NCI-H2171 treated with DMSO at 0.1 percent for 48 hours (cell line): ENCODE measurements at regions not wholly inside any gene's neighbourhood (a gene's known extent, or its start where the extent isn't known, plus 50 kb on each side); places are given as distances from the start of the nearest gene placed in this dataset.
A peak's percentile ranks its signal among the peaks of the same experiment; 100 is the strongest.
"Not testable (repeated sequence)": the region's sequence is repeated elsewhere in the genome, so short reads cannot be mapped to it uniquely, and the experiment has no call there.

Source experiments
- DNase-seq: peaks from one replicate; lab custom pipeline; 2025; lab: John Stamatoyannopoulos, UW

- DNase-seq, result peak; percentile 96
These were observed 428.7 kb upstream of the ID2 start for GRCh38 chr2:8252997-8253694.

GRCh38 chr2:8253781-8254180 lies 428.1 kb upstream of the ID2 start:
- DNase-seq, result no peak

DNA sequence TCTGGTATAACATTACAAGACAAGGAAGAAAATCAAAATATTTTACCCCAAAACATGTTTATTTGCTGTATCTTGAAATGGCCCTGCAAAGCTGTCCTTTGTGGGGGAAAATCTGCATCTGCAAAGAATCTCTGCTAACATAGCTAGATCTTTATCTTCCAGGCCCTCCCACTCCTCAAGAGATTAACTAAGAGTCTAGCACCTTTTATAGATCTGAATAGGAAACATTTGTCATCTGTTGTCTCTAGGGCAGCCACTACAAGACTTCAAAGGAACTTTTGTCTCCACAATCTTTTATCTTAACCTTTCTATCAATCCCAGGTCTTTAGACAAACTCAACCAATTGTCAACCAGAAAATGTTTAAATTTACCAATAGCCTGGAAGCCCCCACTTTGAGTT lies 427.6 kb upstream of the ID2 start:
- not testable (repeated sequence) for DNase-seq

DNA sequence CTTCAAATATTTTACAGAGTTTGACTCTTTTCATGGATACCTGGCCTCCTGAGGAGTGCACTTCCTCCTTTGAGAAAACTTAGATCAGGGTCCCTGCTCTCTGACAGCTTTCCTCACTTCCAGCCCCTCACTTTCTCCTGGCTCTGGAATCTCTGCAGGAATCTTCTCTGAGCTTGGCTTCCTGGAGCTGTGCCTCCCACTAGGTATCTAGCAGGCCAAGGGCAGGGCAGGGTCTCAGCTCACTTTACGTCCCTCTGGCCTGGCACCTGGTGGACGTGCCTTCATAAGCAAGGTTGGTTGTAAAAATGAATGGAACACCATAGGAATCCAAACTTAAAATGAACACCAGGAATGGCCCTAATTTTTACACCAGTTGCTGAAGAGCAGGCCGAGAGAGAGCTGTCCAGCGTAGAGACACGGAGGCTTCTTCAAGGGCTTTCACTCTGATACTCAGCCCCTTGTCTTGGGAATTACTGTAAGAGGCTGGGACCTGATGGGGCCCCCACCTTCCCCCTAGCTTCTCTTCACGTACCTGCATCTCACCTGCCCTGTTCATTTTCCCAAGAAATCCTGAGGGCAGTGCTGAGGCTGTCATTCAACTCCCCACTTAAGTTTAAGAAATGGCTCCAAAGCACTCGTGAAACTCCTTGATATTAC lies 426.9 kb upstream of the ID2 start:
- no peak for DNase-seq

DNA sequence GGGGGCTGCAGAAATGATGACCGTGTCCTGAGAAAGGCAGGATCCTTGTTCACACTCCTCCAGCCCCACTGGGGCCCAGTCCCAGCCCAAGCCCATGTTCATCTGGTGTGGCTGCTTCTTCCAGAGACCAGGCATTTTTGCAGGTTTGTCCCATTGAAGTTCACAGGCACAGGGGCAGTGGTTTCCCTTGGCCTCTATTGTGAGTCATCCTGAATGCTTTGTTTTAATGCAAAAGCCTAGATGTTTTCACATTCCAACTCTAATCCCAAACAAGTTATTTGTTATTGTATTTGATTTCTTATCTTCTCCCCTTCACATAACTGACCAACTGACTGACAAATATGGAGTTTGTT lies 426.4 kb upstream of the ID2 start:
- no peak for DNase-seq

DNA sequence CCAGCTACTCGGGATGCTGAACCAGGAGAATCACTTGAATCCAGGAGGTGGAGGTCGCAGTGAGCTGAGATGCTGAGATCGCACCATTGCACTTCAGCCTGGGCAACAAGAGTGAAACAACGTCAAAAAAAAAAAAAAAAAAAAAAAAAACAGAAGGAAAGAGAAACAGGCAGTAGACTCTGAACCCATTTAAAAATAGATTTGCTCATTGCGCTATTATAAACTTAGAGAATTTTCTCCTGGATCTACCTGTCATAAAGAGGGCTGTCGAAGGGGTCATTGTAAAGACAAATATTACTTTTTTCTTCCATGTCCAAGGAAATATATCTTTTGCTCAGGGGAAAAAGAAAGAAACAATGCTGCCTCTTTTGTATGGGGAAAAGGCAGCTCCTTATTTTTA lies 425.0 kb upstream of the ID2 start:
- no peak for DNase-seq

DNA sequence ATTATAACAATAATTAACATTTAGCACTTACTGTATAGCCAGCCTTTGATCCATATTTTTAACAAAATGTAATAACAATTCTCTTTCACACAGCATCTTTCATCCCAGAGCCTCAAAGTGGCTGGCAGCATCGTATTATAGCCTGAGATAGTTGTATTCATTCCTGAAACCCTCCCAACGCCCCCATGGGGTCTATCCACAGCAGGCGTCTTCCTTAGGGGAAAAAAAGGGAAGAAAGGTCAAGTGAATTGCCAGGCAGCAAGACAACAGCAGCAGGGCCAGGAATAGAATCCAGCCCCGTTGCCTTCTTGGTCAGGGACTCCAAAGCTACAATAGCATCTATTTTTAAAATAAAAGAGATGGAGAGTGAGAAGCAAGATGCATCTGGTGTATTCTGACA lies 424.4 kb upstream of the ID2 start:
- DNase-seq, result no peak

DNA sequence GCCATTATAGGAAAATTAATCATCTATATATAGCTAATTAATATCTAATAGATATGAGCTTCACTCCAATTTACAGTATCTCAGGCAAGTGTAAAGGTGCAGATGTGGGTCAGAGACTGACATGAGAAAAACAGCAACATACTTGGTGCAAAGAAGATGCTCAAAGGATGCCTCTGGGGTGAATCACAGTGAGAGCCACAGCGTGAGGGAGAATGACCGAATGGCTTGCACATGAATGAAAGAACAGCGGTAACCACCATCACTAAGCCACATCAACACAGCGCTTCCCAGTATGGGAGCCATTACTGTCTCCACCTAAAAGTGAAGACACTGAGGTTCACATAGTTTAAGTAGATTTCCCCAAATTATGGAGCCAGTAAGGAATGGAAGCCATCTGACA lies 423.4 kb upstream of the ID2 start:
- DNase-seq, result no peak

- DNase-seq, result no peak
These were observed 422.6 kb upstream of the ID2 start for GRCh38 chr2:8259106-8259840.

GRCh38 chr2:8259841-8260178 lies 422.0 kb upstream of the ID2 start:
- no peak for DNase-seq

- no peak for DNase-seq
These were observed 421.6 kb upstream of the ID2 start for GRCh38 chr2:8260213-8260612.

- no peak for DNase-seq
These were observed 418.0 kb upstream of the ID2 start for GRCh38 chr2:8263901-8264300.

DNA sequence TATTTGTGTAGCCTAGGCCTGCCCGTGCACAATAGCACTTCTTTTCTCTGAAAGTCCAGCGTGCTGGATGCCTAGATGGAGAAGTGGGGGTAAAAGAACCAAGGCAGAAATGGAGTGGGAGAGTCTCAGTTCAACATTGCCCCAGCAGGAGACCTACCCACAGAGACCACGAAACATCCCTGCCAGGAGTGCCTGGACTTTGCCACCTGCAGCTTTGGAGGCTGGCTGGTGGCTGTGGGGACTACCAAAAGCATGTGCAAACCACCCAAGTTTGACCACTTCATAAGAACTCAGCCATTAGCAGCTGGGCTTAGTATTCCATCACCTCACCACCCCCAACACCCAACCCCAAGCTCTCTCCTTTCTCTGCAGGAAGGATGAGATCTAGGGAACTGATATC lies 416.9 kb upstream of the ID2 start:
- no peak for DNase-seq

DNA sequence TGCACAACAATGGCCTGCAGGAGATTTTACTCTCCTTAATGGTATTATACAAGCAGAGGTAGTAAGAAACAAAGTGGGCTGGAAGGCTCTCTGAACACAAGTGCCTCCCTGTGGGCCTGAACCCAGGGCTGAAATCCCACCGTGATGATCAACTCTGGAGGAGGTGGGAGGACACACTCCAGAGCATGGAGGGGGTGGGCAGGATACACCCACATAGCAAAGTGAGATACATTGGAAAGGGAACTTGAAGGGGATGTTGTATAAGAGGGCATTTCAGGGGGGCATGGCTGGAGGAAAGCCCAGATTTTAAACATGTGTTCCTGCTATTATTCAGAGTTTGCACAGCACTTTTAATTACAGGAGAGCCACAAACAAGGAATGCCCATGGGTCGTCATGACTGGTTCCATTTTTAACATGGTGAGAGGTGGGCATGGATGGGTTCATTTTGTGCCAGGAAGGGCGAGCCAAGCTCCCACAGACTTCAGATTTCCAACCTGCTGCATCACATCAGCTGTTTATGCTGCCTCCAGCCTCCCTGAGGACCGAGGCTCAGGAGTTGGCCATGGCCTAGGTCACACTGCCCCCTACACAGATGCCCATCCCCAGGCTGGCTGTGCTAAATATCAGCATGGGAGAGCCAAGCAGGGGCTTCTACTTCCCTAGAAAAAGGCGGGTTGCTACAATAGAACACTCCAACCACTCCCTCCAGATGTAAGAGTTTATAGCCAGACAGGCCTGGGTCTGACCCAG lies 416.2 kb upstream of the ID2 start:
- DNase-seq, result no peak

GRCh38 chr2:8266563-8266962 lies 415.3 kb upstream of the ID2 start:
- peak; percentile 20 for DNase-seq

GRCh38 chr2:8267048-8267447 lies 414.8 kb upstream of the ID2 start:
- DNase-seq, result no peak

- DNase-seq, result no peak
These were observed 414.1 kb upstream of the ID2 start for GRCh38 chr2:8267721-8268120.

DNA sequence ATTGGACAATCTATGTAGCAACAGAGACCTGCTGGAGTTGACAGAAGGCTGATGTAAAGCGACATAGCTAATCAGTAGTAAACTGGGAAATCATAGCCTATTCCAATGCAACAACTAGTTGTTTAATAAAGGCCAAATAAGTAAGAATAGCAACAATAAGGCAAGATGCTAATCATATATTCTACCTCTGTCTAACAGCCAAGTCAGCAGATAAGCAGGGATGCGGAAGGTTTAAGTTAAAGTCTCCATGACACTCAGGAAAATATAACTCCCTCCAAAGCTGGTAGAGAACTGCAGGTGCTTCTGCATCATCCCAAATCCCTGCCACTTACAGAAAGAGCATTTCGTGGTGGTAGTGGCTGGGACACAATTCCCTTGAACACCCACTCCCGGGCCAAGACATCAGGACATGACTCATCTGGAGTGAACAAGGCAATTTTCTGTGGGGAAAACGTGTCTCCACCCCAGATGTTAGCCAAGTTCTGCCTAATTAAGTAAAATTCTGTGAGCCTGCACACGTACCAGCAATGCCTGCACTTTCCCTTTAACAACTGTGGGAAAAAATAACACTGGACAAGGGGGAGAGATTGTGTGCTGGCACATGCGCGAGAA lies 413.6 kb upstream of the ID2 start:
- no peak for DNase-seq

GRCh38 chr2:8270699-8271098 lies 411.2 kb upstream of the ID2 start:
- DNase-seq, result no peak

- DNase-seq, result no peak
These were observed 410.4 kb upstream of the ID2 start for GRCh38 chr2:8271461-8271860.

GRCh38 chr2:8276026-8276425 lies 405.8 kb upstream of the ID2 start:
- DNase-seq, result no peak

- no peak for DNase-seq
These were observed 403.8 kb upstream of the ID2 start for GRCh38 chr2:8277921-8278571.
